ENCODE measurements at regions not wholly inside any gene's neighbourhood (a gene's known extent, or its start where the extent isn't known, plus 50 kb on each side); places are given as distances from the start of the nearest gene placed in this dataset.

DNA sequence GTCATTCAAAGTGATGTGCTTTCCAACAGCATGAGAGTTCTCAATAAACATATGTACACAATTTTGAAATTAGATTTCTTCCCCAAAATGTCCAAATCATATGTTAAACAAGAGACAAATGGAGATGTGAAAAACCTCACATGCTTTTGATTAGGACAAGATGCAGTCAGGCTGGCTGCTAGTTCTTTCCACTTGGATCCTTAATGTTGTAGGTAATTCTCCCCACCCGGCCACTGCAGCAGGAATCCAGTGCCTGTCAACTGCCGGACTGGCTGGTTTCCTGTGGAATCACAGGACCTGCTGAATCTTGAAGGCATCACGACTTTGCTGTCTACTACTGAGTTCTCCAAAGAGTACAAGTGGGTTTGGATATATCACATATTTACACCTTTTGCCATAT is 138.6 kb upstream of the AKR1E2 start:
- DNase-seq, result no peak

DNA sequence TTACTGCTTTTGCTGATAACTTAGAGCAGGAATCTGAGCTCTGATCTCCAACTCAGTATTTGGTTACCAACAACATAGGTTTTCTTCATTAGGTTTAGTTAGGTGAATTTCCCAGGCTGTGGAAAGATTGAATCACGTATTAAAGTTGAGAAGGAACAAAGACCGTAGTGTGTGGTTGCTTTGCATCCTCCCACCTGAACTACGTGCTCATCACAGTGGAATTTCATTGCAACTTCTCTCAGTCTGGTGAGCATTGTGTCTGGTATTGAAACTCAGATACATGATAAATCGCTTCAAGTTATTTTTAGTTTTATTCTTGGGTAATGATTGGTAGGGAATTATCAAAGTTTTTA is 139.4 kb upstream of the AKR1E2 start:
- no peak for DNase-seq

DNA sequence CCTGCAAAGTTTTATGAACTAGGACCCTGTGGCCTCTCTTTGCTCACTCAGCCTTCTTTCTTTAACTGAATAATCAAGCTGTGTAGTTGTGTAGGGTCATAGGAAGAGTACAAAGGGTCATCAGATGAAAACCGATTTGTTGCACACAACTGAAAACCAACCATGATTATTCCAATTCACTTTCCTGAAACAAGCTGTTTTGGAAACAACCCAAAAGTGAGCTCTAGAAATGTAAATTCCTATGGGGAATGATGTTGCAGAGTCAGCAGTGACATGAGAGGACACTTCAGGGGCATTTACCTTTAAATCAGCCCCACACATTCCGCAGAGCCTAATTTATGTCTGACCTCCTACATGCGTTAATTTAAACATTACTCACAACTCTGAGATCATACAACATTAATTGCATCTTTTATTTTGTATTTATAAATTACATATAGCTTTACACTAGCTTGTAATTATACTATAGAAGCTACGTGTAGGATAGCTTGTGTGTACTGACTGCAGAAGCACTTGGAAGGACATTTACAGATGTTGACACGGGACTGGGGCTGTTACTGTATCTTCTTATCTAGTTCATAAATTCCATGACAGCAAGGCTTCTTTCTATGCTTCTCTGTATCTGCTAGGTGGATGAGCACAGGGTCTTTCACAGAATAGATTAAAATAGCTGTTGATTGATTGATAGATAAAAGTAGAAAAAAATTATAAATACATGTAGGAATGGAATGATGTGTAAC is 139.9 kb upstream of the AKR1E2 start:
- DNase-seq, result no peak

DNA sequence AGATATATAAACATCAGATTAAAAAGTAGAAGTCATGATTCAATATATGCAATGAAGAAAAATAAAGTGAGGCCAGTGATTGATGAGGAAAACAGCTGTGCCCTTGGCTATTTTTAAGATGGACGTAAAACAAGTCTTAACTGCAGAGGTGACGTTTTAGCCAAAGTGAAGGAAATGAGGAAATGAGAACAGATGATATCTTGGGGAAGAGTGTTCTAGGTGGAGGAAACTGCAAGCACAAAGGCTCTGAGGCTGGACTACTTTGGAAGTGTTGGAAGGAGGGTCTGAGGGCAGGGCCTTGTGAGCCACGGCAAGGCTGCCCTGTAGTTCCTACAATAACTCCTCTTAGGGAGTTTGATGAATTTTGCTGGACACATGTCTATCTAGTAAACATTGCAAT is 140.5 kb upstream of the AKR1E2 start:
- DNase-seq, result no peak

DNA sequence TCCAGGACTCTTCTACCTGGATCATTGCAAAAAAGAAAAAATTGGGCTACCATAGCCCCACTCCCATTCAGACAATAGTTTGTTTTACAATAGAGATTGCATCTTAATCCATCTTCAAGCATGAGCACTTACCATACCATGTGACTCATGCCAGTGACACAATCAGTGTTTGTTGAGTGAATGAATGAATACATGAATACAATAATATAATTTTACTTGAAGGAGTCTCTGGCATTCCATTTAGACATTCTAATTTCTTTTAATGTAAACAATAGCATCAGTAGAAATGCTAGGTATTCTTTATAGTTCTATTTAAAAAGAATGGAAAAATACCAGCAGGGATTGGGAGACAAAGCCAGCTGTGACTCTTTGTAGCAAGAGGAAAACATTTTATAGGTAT is 141.6 kb upstream of the AKR1E2 start:
- DNase-seq, result no peak

DNA sequence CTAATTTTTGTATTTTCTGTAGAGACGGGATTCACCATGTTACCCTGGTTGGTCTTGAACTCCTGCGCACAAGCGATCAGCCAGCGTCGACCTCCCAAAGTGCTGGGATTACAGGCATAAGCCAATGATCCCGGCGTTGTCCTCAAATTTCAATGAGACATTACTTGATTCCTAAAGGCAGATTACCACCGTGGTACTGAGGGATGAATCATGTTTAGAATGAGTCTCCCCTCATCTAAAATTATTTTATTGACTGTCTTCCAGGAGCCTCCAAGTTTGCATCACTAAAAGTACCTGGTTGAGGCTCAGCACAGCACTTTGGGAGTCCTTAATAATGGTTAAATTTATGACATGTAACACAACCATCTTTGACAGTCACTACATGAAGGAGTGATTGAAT is 142.2 kb upstream of the AKR1E2 start:
- DNase-seq, result no peak

DNA sequence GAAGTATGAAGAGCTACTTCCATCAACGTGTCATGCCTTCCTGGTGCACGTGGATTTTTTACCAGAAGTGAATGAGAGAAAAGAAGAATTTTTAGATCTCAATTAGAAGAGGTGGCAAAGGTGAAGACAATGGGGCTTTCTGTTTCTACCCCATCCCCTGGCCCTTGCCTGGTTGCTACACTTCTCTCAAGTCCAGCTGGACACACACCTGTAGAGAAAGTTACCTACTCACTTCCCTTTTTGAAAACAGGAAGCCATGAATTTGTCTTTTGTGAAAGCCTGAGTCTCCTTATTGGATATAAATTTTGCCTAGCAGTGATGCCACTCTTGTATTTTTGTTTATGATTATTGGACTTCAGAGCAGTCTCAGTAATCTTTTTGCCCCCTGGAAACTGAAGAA is 142.9 kb upstream of the AKR1E2 start:
- DNase-seq, result no peak

DNA sequence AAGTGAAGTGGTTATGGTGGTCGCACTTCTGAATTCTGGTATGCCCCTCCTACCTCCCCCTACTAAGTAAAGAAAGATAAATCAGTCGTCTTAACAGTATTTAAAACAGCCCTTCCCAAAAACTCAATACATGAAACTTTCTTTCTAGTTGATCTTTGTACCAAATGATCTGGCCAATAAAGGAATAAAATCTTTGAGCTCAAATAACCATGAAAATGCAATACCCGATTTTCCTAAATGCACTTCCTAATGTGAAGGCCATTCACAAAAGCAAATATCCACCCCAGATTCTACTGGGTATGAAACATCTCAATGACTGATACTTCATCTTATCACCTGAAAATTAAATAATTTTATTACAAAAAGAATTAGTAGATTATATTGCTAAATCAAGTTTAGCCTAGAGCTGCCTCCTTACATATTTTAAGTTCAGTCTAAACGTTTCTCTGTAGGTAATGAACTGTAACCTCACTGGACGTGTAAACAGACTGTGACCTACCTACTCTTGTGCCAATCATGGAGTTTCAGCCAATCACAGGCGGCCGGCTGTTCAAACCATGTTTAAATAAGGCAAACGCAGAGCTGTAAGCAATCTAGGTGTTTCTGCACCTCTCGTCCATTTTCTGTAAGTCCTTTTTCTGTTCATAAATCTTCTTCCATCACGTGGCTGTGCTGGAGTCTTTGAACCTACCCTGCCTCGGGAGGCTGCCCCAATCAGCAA is 146.9 kb upstream of the AKR1E2 start:
- no peak for DNase-seq

DNA sequence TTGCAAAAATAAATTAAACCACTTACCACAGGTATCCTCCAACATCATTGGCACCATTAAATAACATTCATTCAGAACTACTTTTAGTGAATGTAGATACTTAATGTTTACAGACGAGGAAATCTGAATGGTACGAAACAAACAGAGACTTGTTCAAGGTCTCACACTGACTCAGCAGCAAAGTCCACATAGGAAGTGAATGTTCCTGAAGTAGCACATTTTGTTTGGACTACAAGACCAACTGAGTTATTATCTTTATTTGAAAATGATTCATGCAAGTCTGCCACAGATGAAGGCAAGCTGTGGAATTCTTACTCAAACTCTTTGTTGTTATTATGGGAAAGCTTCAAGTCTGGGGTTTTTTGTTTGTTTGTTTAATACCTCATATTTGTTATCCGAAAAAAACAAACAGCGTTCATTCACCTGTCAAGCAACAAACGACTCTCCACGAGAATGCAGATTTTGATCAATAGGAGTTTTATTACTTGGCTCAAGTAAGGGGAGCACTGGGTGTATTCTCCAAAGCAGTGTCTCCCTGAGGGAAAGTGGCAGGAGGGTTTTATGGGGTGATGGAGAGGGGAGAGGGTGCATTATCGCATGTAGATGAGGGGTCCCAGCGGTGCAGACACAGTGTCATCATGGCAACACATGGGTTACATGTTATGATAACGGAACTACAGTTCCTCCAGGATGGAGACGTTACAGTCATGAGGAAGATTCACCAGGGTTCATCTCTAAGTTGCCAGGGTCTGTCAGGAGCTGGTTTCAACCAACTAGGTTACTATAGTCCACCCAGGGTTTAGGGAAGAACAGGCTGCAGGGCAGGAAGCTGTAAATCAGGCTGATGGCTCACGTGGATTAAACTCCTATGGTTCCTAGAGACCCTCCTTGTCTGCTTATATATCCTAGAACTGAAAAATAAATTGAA is 147.7 kb upstream of the AKR1E2 start:
- no peak for DNase-seq

DNA sequence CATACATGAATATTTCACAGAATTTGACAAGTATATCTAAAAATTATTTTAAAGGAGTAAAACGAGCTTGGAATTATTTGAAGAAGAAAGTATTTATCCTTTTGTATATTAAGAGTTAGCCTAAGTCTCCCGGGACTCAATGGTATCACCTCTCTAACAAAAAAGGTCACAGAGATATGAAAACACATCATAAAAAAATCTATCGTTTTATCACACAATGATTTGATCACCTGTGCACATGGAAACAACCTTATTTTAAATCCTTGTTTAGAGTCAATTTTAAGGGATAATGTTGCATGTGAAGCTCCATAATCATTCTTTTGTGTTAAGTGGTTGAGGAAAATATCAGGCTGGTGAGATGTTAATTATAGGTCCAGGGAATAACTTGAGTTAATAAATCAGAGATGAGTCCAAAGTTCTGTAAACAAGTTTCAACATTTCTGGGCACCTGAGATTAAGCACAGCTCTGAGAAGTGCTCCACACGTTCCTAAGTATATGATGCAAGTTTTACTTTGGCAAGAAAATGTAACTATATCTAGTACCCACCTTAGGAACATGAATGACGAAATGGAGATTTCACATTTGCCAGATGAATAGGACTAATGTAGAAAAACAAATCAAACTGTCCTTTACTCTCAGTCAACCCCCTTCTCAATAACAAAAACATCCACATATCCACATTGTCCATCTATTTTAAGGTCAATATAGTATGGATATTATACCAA is 148.5 kb upstream of the AKR1E2 start:
- no peak for DNase-seq

DNA sequence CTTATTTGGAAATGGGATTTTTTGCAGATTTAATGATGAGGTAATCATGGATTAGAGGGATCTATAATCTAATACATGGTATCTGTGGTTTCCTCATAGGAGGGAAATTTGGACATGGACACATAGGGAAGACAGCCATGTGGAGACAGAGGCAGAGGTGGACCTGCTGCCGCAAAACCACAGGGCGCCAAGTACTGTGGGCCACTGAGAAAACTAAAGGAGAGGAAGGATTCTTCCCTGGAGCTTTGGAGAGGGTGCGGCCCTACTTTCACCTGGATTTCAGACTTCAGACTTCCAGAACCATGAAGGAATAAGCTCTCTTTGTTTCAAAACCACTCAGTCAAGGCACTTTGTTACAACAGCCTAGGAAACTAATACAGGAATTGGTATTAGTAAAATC is 149.4 kb upstream of the AKR1E2 start:
- no peak for DNase-seq

DNA sequence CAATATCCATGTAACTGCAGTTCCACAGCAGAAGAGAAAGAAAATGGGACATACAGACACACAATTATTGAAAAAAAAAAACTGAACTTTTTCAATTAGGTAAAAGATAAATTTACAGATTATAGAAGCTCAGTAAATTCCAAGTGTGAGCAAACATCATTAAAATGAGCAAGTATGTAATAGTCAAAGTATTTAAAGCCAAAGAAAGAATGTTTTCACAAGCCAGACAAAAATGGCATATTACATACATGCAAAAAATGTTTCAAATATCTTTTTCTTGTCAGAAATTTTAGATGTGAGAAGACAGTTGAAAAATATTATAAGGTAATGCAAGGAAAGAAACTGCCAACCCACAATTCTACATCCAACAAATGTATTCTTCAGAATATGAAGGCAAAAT is 150.2 kb upstream of the AKR1E2 start:
- no peak for DNase-seq

DNA sequence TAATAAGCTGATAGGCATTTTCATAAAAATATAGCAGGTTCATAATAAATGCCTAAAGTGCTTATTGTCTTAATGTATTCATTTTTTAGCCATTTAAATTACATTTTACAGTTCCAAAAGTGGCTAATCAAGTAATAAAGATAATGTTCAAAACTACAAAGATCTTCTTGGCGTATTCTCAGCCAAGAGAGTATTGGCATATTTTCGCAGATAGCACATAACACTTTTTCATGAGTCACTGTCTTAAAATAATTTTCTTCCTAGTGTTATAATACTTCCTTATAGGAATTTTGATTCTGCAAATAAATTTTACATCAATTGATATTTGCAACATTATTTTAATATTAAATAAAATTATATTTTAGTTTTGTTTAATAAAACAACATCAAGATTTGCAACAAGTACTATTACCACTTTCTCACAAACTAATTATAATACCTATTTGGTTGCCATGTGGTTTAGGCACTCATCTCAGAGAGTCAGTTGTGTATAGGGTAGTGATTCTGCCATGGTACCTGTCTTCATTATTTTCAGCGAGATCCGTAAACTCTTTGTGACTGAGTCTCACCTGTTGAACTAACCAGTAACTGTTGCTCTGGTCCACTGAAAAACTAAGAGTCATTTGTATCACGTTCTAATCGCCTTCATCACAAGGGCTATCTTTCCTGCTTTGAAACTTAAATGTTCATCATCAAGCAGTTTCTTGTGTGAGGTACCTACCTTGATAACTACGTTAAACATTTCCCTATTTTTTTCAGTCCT is 152.5 kb upstream of the AKR1E2 start:
- DNase-seq, result no peak

DNA sequence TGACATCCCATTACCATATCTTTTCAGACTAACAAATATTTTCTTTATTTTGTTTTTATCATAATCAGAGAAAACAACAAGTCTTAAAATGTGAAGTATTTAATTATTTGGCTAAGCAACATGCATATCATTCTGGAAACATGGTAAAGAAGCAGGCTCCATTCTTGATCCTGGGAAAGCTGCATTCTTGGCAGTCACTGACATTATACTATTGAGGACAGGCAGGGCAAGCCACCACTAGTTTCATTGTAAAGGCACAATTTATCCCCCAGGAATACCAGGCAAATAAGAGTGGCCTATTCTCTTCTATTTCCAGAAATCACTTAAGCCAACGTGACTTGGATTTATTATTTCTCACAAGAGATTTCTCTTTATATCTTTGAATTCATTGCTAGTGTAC is 153.8 kb upstream of the AKR1E2 start:
- no peak for DNase-seq

DNA sequence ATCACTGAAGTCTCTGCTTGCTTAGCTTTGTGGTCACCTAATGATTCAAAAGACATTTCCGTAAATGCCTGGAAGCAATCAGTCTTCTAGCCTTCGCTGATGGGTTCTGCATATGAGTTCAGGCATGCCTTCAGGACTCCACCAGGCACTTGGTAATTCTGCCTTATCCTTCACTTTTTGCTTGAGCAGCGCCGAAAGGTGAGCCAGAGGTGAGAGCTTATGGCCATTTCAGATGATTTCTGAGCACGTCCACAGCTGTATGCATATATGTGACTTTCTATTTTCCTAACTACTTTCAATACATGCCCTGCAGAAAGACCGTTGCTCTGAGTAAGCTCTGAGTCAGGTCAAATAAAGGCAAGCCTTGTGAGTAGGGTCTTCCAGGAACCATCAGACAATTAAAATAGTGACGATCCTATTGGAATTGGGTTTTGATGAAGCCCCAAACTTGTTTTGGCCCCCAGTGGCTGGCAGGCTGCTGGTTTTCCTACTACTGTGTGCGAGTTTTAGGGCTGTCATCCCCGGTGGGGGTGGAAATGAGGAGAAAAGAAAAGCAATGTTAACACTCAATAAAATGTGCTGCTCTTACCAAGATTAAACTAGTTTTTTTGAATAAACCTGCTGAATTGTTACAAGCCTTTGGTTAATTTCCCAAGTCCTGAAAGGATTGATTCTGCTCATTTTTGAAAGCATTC is 154.4 kb upstream of the AKR1E2 start:
- no peak for DNase-seq

DNA sequence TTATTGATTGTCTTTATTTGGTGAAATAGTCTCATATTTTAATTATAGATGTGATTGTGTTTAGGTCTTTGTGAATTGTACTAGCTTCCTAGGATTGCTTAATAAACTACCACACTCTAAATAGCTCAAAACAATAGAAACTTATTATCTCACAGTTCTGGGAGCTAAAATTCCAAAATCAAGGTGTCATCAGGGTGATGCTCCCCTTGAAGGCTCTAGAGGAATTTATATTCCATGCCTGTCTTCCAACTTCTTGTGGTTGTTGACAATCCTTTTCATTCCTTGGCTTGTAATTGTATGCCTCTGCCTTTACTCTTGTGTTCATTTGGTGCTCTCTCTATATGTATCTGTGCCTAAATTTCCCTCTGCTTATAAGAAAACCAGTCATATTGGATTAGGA is 155.3 kb upstream of the AKR1E2 start:
- no peak for DNase-seq

DNA sequence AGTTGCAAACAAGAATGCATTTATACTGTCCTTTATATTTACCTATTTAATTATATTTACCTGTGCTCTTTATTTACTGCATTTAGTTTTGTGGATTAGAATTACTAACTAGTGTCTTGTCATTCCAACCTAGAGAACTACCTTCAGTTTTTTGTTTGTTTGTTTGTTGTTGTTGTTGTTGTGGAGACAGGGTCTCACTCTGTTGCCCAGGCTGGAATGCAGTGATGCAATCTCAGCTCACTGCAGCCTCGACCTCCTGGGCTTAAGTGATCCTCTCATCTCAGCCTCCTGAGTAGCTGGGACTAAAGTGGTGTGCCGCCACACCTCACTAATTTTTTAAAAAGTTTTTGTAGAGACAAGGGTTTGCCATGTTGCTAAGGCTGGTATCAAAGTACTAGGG is 156.4 kb upstream of the AKR1E2 start:
- DNase-seq, result no peak

DNA sequence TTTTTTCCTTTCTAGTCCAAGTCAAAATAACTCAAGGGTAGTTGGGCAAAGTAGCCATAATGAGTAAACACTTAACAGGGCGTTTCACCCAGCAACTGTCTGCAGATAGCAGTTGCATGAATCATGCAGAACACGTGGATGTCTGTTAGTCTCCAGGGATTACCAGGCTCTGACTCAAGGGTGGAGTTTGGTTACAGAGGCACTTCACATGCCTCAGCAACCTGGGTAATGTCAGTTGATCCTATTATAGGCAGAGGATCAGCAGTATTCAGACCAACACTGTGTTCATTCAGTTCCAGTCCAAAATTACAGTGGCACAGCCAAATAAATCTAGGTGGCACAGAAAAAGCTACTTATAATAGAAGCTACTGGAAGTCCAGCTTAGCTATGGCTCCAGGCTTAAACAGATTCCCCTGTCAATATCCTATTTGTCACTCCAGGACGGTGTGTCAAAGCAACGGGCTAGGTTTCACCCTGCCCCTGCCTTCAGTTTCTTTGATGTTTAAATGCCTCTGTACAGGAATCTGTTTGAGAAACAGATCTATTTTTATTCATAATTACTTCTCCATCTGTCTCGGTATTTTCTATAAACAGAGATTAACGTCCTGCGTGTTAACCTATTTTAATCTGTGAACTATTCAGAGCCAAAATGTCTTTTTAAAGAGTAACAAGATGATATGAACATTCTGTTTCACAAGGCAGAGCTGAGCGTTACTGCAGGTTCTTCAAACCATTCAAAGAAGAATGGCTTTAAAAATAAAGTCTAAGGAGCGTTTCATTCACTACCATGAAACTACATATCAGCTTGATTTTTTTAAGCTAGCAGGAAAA is 162.6 kb upstream of the AKR1E2 start:
- DNase-seq, result peak; percentile 33

DNA sequence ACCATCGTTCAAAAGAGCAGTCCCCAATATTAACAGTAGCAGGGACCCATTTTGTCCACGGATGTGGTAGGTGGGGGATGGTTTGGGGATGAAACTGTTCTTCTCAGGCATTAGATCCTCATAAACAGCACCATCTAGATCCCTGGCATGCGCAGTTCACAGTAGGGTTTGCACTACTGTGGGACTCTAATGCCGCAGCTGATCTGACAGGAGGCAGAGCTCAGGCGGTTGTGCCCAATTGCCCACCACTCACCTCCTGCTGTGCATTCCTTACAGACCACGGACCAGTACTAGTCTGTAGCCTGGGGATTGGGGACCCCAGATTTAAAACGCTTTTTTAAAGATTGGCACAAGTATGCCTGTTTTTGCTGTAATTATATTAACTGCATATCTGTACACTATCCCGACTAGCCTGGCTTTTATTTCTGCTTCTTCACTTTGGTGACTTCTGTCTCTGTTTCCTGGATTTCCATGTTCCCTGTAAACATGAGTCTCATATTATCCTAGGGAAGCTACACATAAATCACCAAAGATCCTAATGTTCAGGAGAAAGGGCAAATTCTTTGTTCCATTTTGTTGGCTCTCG is 163.3 kb upstream of the AKR1E2 start:
- DNase-seq, result no peak

DNA sequence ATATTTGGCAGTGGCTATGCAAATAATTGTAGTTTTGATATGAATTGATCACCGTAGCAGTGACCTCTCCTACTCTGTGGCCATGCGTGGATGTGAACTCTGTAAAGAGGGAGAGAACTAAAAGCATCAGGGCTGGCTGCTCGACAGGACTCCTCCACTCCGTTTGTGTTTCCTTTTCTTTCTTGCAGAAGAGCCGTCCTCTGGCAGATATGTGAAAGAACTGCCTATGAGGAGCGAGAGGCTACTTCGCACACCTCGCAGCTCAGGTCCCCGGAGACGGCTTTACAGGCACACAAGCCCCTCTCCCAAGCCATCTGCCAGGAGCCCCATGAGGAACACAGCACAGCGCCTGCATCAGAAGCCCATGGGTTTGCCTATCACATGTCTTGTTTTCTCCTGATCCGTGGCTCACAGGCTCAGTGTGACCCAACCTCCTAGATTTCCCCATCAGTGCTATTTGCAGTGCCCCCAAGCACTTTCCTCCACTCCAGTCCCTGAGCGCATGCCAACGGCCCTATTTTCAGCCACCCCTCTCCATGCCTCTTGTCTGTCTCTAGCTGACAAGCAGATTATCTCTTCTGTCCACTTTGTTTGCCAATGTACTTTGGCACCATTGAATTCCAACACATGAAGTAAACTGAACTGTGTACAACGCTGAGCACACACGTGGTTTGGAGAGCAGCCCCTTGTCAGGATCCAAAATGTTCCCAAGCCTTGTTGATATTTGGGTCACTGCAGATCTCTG is 164.3 kb upstream of the AKR1E2 start:
- no peak for DNase-seq
